GM12872 (cell line): ENCODE measurements at regions not wholly inside any gene's neighbourhood (a gene's known extent, or its start where the extent isn't known, plus 50 kb on each side); places are given as distances from the start of the nearest gene placed in this dataset.

Experiments
- CTCF ChIP-seq: IDR thresholded peaks from 3 replicates; pipeline ENCODE4 v1.5.1; 2011; ENCODE audit warnings: low read depth, mild to moderate bottlenecking, low read length, moderate library complexity; ENCODE audit not compliant: insufficient read depth

GRCh38 chr5:10921160-10921559 is 160.1 kb upstream of the DAP start:
- TF ChIP-seq CTCF: no peak

DNA sequence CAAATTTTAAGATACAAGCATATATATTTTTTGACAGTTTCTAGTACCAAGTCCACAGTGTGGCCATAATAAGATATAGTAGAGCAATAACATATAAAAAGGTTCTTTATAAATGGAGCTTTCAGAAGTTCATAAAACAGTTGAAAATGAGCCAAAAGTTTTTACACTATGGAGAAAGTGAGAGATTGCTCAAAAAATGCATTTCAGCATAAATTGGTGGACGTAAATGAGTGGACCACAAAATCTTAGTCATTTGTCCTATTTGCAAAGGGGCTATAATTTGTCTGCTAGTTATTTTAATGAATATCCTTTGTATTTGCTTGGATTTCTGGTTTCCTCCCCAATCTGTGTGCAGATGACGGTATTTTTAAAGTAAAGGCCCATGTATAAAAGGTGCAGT is 159.4 kb upstream of the DAP start:
- TF ChIP-seq CTCF: no peak

DNA sequence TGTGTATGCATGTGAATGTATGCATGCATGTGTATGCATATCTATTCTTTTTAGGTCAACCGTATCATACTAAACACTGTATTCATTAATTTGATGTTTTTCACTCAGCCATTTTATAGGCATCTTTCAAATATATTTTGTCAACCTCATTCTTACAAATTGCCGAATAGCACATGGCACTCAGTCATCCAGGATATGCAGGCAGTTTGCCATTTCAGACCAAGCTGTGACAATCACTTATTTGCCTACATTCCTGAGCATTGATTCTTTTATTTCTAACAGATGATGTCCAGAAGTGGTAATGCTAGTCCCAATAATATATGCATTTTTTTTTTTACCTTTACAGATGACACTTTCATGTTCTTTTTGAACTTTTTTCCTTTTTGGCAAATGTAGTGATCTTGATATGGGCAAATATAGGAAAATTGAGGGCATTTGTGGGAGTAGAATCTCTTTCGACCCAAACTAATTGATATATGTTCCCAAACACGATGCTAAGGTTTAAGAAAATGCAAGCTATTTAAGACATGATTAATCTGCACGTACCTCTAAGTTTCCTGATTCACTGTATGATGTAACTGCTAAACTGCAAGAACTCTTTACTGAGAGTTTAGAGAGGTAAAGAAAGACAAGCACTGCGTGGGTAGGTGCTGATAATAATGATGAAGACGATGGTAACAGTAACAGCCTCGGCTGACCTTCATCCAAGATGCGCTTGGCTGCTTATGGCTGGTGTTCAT is 153.9 kb upstream of the DAP start:
- TF ChIP-seq CTCF: no peak

DNA sequence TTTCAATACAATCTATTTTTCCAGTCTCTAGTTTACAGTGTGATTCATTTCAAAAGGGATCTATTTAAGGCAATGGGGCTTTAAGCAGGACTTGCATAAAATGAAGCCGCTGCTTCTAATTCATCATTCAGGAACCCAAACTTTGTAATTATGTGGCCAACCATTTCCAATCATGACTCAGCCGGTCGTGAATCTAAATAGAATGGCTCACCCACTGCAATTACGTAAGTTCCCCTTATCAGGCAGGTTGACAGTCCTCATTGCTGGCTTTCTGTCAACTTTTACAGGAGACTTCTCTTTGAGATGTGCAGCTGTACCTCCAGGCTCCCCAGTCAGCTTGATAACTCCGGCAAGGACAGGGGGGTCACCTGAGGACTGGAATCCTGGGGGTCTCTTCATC is 152.8 kb upstream of the DAP start:
- TF ChIP-seq CTCF: no peak

DNA sequence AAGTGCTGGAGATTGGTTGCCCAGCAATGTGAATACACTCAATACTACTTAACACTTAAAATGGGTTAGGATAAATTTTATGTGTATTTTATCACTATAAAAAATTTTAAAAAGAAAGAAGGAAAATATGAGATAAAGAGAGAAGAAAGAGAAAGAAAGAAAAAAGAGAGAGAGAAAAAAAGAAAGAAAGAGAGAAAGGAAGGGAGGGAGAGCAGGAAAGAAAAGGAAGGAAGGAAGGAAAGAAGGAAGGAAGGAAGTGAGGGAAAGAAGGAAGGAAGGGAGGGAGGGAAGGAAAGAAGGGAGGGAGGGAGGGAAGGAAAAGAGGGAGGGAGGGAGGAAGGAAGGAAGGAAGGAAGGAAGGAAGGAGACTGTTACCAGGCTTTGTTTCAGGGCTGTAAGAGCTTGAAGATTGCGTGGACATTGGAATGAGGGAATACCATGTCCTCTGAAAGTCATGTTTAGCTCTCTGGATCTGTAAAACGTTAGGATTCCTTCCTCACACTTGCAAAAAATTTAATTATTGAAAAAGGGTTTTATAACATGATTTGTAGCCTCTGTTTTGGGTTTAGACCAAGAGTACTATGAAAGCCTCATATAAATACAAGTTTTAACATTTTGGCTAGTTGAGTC is 152.3 kb upstream of the DAP start:
- no peak for TF ChIP-seq CTCF

DNA sequence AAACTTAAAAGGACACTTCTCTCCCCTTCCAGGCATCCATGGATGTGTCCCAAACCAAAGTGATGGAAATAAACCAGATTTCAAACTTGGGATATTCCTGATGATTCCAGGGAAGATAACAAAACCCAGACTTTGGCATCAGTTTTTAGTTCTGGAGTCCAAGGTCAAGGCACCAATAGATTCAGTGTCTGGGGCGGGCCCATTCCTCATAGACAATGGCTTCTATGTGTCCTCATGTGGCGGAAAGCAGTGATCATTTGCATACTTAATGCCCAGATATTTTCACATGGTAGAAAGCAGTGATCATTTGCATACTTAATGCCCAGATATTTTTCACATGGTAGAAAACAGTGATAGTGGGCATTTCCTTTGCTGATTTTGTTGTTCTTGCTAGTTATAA is 151.4 kb upstream of the DAP start:
- no peak for TF ChIP-seq CTCF

DNA sequence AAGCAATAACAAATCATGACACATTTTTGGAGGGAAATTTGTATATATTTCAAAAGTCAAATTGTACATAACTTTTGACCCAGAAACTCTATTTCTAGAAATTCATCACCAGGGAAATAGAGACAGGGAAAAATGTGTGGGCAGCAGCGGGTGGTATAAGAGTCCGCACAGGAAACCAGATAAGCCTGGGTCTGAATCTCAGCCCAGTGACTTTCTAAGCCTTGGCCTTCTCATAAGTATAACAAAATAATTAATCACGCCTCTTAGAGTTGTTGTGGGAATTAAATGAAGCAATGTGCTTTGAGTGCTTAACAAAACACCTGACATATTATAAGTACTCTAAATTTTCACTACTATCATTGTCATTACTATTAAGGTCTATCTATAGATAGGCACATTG is 149.2 kb upstream of the DAP start:
- no peak for TF ChIP-seq CTCF
